WTC11 (cell line): ENCODE measurements at regions not wholly inside any gene's neighbourhood (a gene's known extent, or its start where the extent isn't known, plus 50 kb on each side); places are given as distances from the start of the nearest gene placed in this dataset.

Experiments
- ATAC-seq: fragments of 200-7000 bp; cut with Tn5 transposase; 2 replicates; pipeline ENCODE4 v1.10.0; 2021; ENCODE audit warnings: mild to moderate bottlenecking, moderate library complexity
- CTCF ChIA-PET: fragments of 300-600 bp; sonication (Branson Sonifier 250); formaldehyde crosslinking; loops from one replicate; lab custom pipeline; 2021; ENCODE audit warnings: antibody characterized with exemption; lab: Charles Lee
- POLR2A ChIA-PET: fragments of 350-600 bp; sonication (Branson Sonifier 250); formaldehyde crosslinking; loops from one replicate; lab custom pipeline; 2021; ENCODE audit warnings: antibody characterized with exemption; lab: Charles Lee
- DNase-seq: peaks from one replicate; pipeline ENCODE4 v3.0.0; 2021; ENCODE audit warnings: low spot score
- H3K27ac Mint-ChIP-seq: 2 replicates; pipeline ENCODE4 v1.8.0; 2021; ENCODE audit warnings: mixed read lengths
- H3K27me3 Mint-ChIP-seq: 2 replicates; pipeline ENCODE4 v1.8.0; 2021; ENCODE audit warnings: low read depth, mild to moderate bottlenecking, moderate library complexity, mixed read lengths
- H3K36me3 Mint-ChIP-seq: 2 replicates; pipeline ENCODE4 v1.8.0; 2021; ENCODE audit warnings: mixed read lengths
- H3K4me1 Mint-ChIP-seq: 2 replicates; pipeline ENCODE4 v1.8.0; 2022; ENCODE audit warnings: mixed read lengths
- H3K4me3 Mint-ChIP-seq: 2 replicates; pipeline ENCODE4 v1.8.0; 2021; ENCODE audit warnings: mild to moderate bottlenecking, moderate library complexity, mixed read lengths
- H3K9me3 Mint-ChIP-seq: 2 replicates; pipeline ENCODE4 v1.8.0; 2021; ENCODE audit warnings: mixed read lengths
- ATF1 ChIP-seq: sonication (generic); formaldehyde crosslinking; IDR thresholded peaks from 2 replicates; pipeline ENCODE4 v1.8.1; 2023; ENCODE audit warnings: mild to moderate bottlenecking, moderate library complexity, missing genetic modification reagents
- CDX4 ChIP-seq: fragments of 250-450 bp; sonication (Bioruptor Pico); IDR thresholded peaks from 2 replicates; pipeline ENCODE4 v1.9.0; 2021; ENCODE audit warnings: moderate library complexity, mild to moderate bottlenecking, inconsistent platforms, borderline replicate concordance
- ESRRA ChIP-seq: sonication (generic); formaldehyde crosslinking; IDR thresholded peaks from 2 replicates; pipeline ENCODE4 v1.8.1; 2022; ENCODE audit warnings: mild to moderate bottlenecking, missing genetic modification reagents, borderline replicate concordance
- ETV6 ChIP-seq: sonication (generic); formaldehyde crosslinking; IDR thresholded peaks from 2 replicates; pipeline ENCODE4 v1.8.1; 2022; ENCODE audit warnings: mild to moderate bottlenecking, missing genetic modification reagents
- FOXJ3 ChIP-seq: sonication (generic); formaldehyde crosslinking; IDR thresholded peaks from 2 replicates; pipeline ENCODE4 v1.9.0; 2021; ENCODE audit warnings: missing genetic modification reagents, mild to moderate bottlenecking, borderline replicate concordance
- GABPB1 ChIP-seq: sonication (generic); formaldehyde crosslinking; IDR thresholded peaks from 2 replicates; pipeline ENCODE4 v1.8.1; 2023; ENCODE audit warnings: mild to moderate bottlenecking, missing genetic modification reagents
- GTF2I ChIP-seq: fragments of 250-450 bp; sonication (Bioruptor Pico); conservative IDR thresholded peaks from 2 replicates; pipeline ENCODE4 v1.4.0; 2021; ENCODE audit warnings: mild to moderate bottlenecking
- HMGXB4 ChIP-seq: sonication (generic); formaldehyde crosslinking; IDR thresholded peaks from 2 replicates; pipeline ENCODE4 v1.8.1; 2023; ENCODE audit warnings: mild to moderate bottlenecking, moderate library complexity, missing genetic modification reagents
- IRF1 ChIP-seq: sonication (generic); formaldehyde crosslinking; IDR thresholded peaks from 2 replicates; pipeline ENCODE4 v1.8.0; 2023; ENCODE audit warnings: missing genetic modification reagents
- JUN ChIP-seq: sonication (generic); formaldehyde crosslinking; IDR thresholded peaks from 2 replicates; pipeline ENCODE4 v1.8.0; 2023; ENCODE audit warnings: mild to moderate bottlenecking, missing genetic modification reagents
- KAT7 ChIP-seq: sonication (generic); formaldehyde crosslinking; IDR thresholded peaks from 2 replicates; pipeline ENCODE4 v1.8.1; 2023; ENCODE audit warnings: missing genetic modification reagents, mild to moderate bottlenecking, borderline replicate concordance
- MXD4 ChIP-seq: fragments of 250-450 bp; sonication (Bioruptor Pico); IDR thresholded peaks from 2 replicates; pipeline ENCODE4 v1.8.0; 2021; ENCODE audit warnings: mild to moderate bottlenecking, moderate library complexity, borderline replicate concordance
- NFE2L1 ChIP-seq: sonication (generic); formaldehyde crosslinking; IDR thresholded peaks from 2 replicates; pipeline ENCODE4 v1.8.1; 2023; ENCODE audit warnings: missing genetic modification reagents
- RELA ChIP-seq: sonication (generic); formaldehyde crosslinking; IDR thresholded peaks from 2 replicates; pipeline ENCODE4 v1.8.1; 2022; ENCODE audit warnings: missing genetic modification reagents, mild to moderate bottlenecking, borderline replicate concordance
- RORB ChIP-seq: fragments of 250-450 bp; sonication (Bioruptor Pico); IDR thresholded peaks from 2 replicates; pipeline ENCODE4 v1.9.0; 2021; ENCODE audit warnings: mild to moderate bottlenecking
- SMAD3 ChIP-seq: sonication (generic); formaldehyde crosslinking; IDR thresholded peaks from 2 replicates; pipeline ENCODE4 v1.8.0; 2022; ENCODE audit warnings: missing genetic modification reagents, mild to moderate bottlenecking, borderline replicate concordance
- SOX15 ChIP-seq: fragments of 250-450 bp; sonication (Bioruptor Pico); IDR thresholded peaks from 2 replicates; pipeline ENCODE4 v1.9.0; 2021; ENCODE audit warnings: mild to moderate bottlenecking
- STAT6 ChIP-seq: sonication (generic); formaldehyde crosslinking; conservative IDR thresholded peaks from 2 replicates; pipeline ENCODE4 v1.8.1; 2023; ENCODE audit warnings: mild to moderate bottlenecking, low read depth, missing genetic modification reagents, moderate library complexity
- TCF7 ChIP-seq: sonication (generic); formaldehyde crosslinking; IDR thresholded peaks from 2 replicates; pipeline ENCODE4 v1.8.0; 2022; ENCODE audit warnings: mild to moderate bottlenecking, low read depth, missing genetic modification reagents, moderate library complexity
- TEAD4 ChIP-seq: sonication (generic); formaldehyde crosslinking; IDR thresholded peaks from 2 replicates; pipeline ENCODE4 v1.8.0; 2022; ENCODE audit warnings: mild to moderate bottlenecking, missing genetic modification reagents
- ZNF121 ChIP-seq: sonication (generic); formaldehyde crosslinking; IDR thresholded peaks from 2 replicates; pipeline ENCODE4 v1.8.0; 2023; ENCODE audit warnings: missing genetic modification reagents
- ZNF232 ChIP-seq: sonication (generic); formaldehyde crosslinking; IDR thresholded peaks from 2 replicates; pipeline ENCODE4 v1.8.0; 2022; ENCODE audit warnings: mild to moderate bottlenecking, missing genetic modification reagents
- ZNF317 ChIP-seq: sonication (generic); formaldehyde crosslinking; IDR thresholded peaks from 2 replicates; pipeline ENCODE4 v1.8.1; 2023; ENCODE audit warnings: low read depth, mild to moderate bottlenecking, moderate library complexity, missing genetic modification reagents, borderline replicate concordance
- ZNF416 ChIP-seq: fragments of 250-450 bp; sonication (Bioruptor Pico); IDR thresholded peaks from 2 replicates; pipeline ENCODE4 v1.9.0; 2021; ENCODE audit warnings: mild to moderate bottlenecking, inconsistent platforms
- ZNF512 ChIP-seq: sonication (generic); formaldehyde crosslinking; IDR thresholded peaks from 2 replicates; pipeline ENCODE4 v1.8.1; 2022; ENCODE audit warnings: missing genetic modification reagents, borderline replicate concordance

- TF ChIP-seq HMGXB4 (CRISPR knock-in tag) (no peak), TEAD4 (CRISPR knock-in tag) (no peak), ESRRA (CRISPR knock-in tag) (no peak), ZNF416 (no peak), FOXJ3 (CRISPR knock-in tag) (no peak), GTF2I (no peak), ZNF317 (CRISPR knock-in tag) (no peak), ETV6 (CRISPR knock-in tag) (no peak)
These were observed 222.2 kb upstream of the DKK2 start (continued) for GRCh38 chr4:107258359-107258758.

GRCh38 chr4:107255596-107255995, 219.5 kb upstream of the DKK2 start:
- TF ChIP-seq SOX15 (CRISPR knock-in tag) = no peak
- no peak for TF ChIP-seq TEAD4 (CRISPR knock-in tag)
- no peak for TF ChIP-seq ATF1 (CRISPR knock-in tag)
- no peak for TF ChIP-seq MXD4 (CRISPR knock-in tag)
- no peak for TF ChIP-seq ESRRA (CRISPR knock-in tag)
- TF ChIP-seq ZNF416 = no peak
- TF ChIP-seq GABPB1 = no peak
- no peak for TF ChIP-seq HMGXB4 (CRISPR knock-in tag)
- TF ChIP-seq JUN = no peak
- TF ChIP-seq ZNF512 (CRISPR knock-in tag) = no peak
- no peak for TF ChIP-seq NFE2L1 (CRISPR knock-in tag)
- no peak for TF ChIP-seq KAT7 (CRISPR knock-in tag)
- TF ChIP-seq CDX4 (CRISPR knock-in tag) = no peak
- no peak for TF ChIP-seq ZNF232 (CRISPR knock-in tag)
- TF ChIP-seq RELA (CRISPR knock-in tag) = no peak

GRCh38 chr4:107255114-107255513, 219.0 kb upstream of the DKK2 start:
- Mint-ChIP-seq H3K27ac (no peak overlapping the region), H3K4me3 (no peak overlapping the region), H3K27me3 (no peaks in the 10 kb centered on the region), H3K9me3 (no peaks in the 10 kb centered on the region), H3K36me3 (no peaks in the 10 kb centered on the region), H3K4me1 (peaks cover 4% of the 10 kb centered on the region)
- ATAC-seq = no peak
- POLR2A ChIA-PET = no interaction called here
- CTCF ChIA-PET = no interaction called here
- DNase-seq = no peak
- TF ChIP-seq SOX15 (CRISPR knock-in tag) (no peak), RORB (CRISPR knock-in tag) (no peak), ZNF121 (CRISPR knock-in tag) (no peak), IRF1 (CRISPR knock-in tag) (no peak), STAT6 (CRISPR knock-in tag) (no peak), TCF7 (CRISPR knock-in tag) (no peak), SMAD3 (CRISPR knock-in tag) (no peak), ZNF317 (CRISPR knock-in tag) (no peak)

More at GRCh38 chr4:107255596-107255995, 219.5 kb upstream of the DKK2 start:
- ATAC-seq = no peak
- CTCF ChIA-PET = no interaction called here
- H3K4me1 Mint-ChIP-seq = peaks cover 4% of the 10 kb centered on the region
- H3K36me3 Mint-ChIP-seq = no peaks in the 10 kb centered on the region
- DNase-seq = no peak
- POLR2A ChIA-PET = no interaction called here
- no peak overlapping the region for H3K27ac Mint-ChIP-seq
- H3K4me3 Mint-ChIP-seq = no peak overlapping the region
- no peaks in the 10 kb centered on the region for H3K9me3 Mint-ChIP-seq
- no peaks in the 10 kb centered on the region for H3K27me3 Mint-ChIP-seq
